ENCODE measurements at regions not wholly inside any gene's neighbourhood (a gene's known extent, or its start where the extent isn't known, plus 50 kb on each side); places are given as distances from the start of the nearest gene placed in this dataset.

- no peak for TF ChIP-seq CTCF (IDR thresholded peaks at IDR 0.05)
- TF ChIP-seq POLR2A (IDR thresholded peaks at IDR 0.05) = no peak
- no peak for TF ChIP-seq POLR2AphosphoS5 (IDR thresholded peaks at IDR 0.05)
These were observed 260.1 kb downstream of the ETS1 start for GRCh38 chr11:128327274-128327673.

Measured in suprapubic skin (tissue), 4 donors.